Thyroid gland (tissue), 4 donors: ENCODE measurements at regions not wholly inside any gene's neighbourhood (a gene's known extent, or its start where the extent isn't known, plus 50 kb on each side); places are given as distances from the start of the nearest gene placed in this dataset.
"Not testable (repeated sequence)": the region's sequence is repeated elsewhere in the genome, so short reads cannot be mapped to it uniquely, and the experiment has no call there.

ENCODE experiments used
- DNase-seq, 2 donors: peaks; one replicate each; pipeline ENCODE4 v3.0.0-alpha.2; 2019
- H3K27ac ChIP-seq, 3 donors: fragments of 200-600 bp; sonication (generic); 1 replicate in 2 of 3; 2 replicates in 1 of 3; pipeline ENCODE4 v1.5.1; 2016 to 2019; ENCODE audit warnings: mild to moderate bottlenecking in 1 of 3, moderate library complexity in 1 of 3
- H3K27me3 ChIP-seq: fragments of 200-600 bp; sonication (generic); one replicate; pipeline ENCODE4 v1.5.1; 2019
- H3K36me3 ChIP-seq, 2 donors: fragments of 200-600 bp; sonication (generic); one replicate each; pipeline ENCODE4 v1.5.1; 2016 to 2019
- H3K4me1 ChIP-seq, 2 donors: fragments of 200-600 bp; sonication (generic); one replicate each; pipeline ENCODE4 v1.5.1; 2017 to 2019
- H3K4me3 ChIP-seq, 3 donors: fragments of 200-600 bp; sonication (generic); replicated peaks in 1 of 3; 1 replicate in 2 of 3; 2 replicates in 1 of 3; pipeline ENCODE4 v1.5.1; 2016; ENCODE audit warnings: mild to moderate bottlenecking in 1 of 3
- H3K9me3 ChIP-seq: fragments of 200-600 bp; sonication (generic); one replicate; pipeline ENCODE4 v1.5.1; 2017
- CTCF ChIP-seq, 6 experiments: fragments of 200-600 bp in 3 of 6; fragments of 450-650 bp in 3 of 6; sonication (generic) in 3 of 6; IDR thresholded peaks; one replicate each; pipeline ENCODE4 v1.5.1; 2016 to 2019; ENCODE audit warnings: antibody characterized with exemption in 6 of 6, mild to moderate bottlenecking in 2 of 6, inconsistent platforms in 1 of 6, moderate library complexity in 1 of 6
- POLR2A ChIP-seq, 2 donors: fragments of 450-650 bp; IDR thresholded peaks; one replicate each; pipeline ENCODE4 v1.6.1; 2017; ENCODE audit warnings: antibody characterized with exemption in 2 of 2, mild to moderate bottlenecking in 2 of 2, moderate library complexity in 1 of 2
- WGBS, 2 donors: methylation state at CpG; one replicate each; pipeline ENCODE4 v1.1.5; 2017; 5-methylcytosine and 5-hydroxymethylcytosine counted together
- intact Hi-C: fragments of 100-400 bp; cut with DNase I; formaldehyde crosslinking; loops from one replicate; pipeline ENCODE4 v1.15.1; 2023

GRCh38 chr9:97771641-97772040 is 74.5 kb upstream of the XPA start:
- Histone ChIP-seq H3K9me3 (no peaks in the 10 kb centered on the region), H3K4me1 (peaks cover 48 to 61% of the 10 kb centered on the region in 2 donors), H3K36me3 (no peaks in the 10 kb centered on the region), H3K4me3 (no peak overlapping the region), H3K27me3 (no peaks in the 10 kb centered on the region), H3K27ac (peak overlapping the region in 2 of 3 donors; percentile 72 to 84)
- DNase-seq: no peak
- TF ChIP-seq POLR2A (IDR thresholded peaks at IDR 0.05) (no peak), CTCF (IDR thresholded peaks at IDR 0.05) (no peak)
- intact Hi-C loops: no loop called here
- WGBS, 2 donors: 90 to 94% methylated on average over 3 of the region's 3 CpGs

GRCh38 chr9:97772145-97772544 is 75.0 kb upstream of the XPA start:
- no peak for TF ChIP-seq CTCF (IDR thresholded peaks at IDR 0.05)
- no peak for TF ChIP-seq POLR2A (IDR thresholded peaks at IDR 0.05)
- Histone ChIP-seq H3K4me3 (no peak overlapping the region), H3K36me3 (no peaks in the 10 kb centered on the region), H3K4me1 (peaks cover 48 to 61% of the 10 kb centered on the region in 2 donors), H3K27ac (peak overlapping the region in 2 of 3 donors; percentile 72 to 84), H3K27me3 (no peaks in the 10 kb centered on the region), H3K9me3 (no peaks in the 10 kb centered on the region)
- WGBS, 2 donors: 50 to 52% methylated on average over 4 of the region's 4 CpGs
- no peak for DNase-seq
- intact Hi-C loops: no loop called here

- H3K27ac ChIP-seq: peak overlapping the region in 2 of 3 donors; percentile 72 to 84
- no peak for TF ChIP-seq POLR2A (IDR thresholded peaks at IDR 0.05)
- no peaks in the 10 kb centered on the region for H3K27me3 ChIP-seq
- 82 to 85% methylated on average over 3 of the region's 3 CpGs for WGBS, 2 donors
- H3K4me1 ChIP-seq: peaks cover 48 to 61% of the 10 kb centered on the region in 2 donors
- H3K9me3 ChIP-seq: no peaks in the 10 kb centered on the region
- DNase-seq: no peak
- intact Hi-C loops: no loop called here
- H3K36me3 ChIP-seq: no peaks in the 10 kb centered on the region
- no peak overlapping the region for H3K4me3 ChIP-seq
These were observed 76.0 kb upstream of the XPA start for GRCh38 chr9:97773091-97773490.

GRCh38 chr9:97773723-97774122 is 76.6 kb upstream of the XPA start:
- intact Hi-C loops: no loop called here
- H3K9me3 ChIP-seq: no peaks in the 10 kb centered on the region
- no peak overlapping the region for H3K4me3 ChIP-seq
- 21 to 26% methylated on average over 3 of the region's 3 CpGs for WGBS, 2 donors
- peak overlapping the region in 2 of 3 donors; percentile 72 to 84 for H3K27ac ChIP-seq
- no peaks in the 10 kb centered on the region for H3K36me3 ChIP-seq
- no peaks in the 10 kb centered on the region for H3K27me3 ChIP-seq
- peaks cover 43 to 56% of the 10 kb centered on the region in 2 donors for H3K4me1 ChIP-seq
- DNase-seq: peak; percentile 70 to 78
- TF ChIP-seq CTCF (IDR thresholded peaks at IDR 0.05) (no peak), POLR2A (IDR thresholded peaks at IDR 0.05) (no peak)

- H3K27me3 ChIP-seq: no peaks in the 10 kb centered on the region
- H3K4me3 ChIP-seq: no peak overlapping the region
- no peaks in the 10 kb centered on the region for H3K9me3 ChIP-seq
- no peak for DNase-seq
- intact Hi-C loops: no loop called here
- H3K36me3 ChIP-seq: peaks cover 0 to 2% of the 10 kb centered on the region in 2 donors
- peak overlapping the region in 2 of 3 donors; percentile 72 to 84 for H3K27ac ChIP-seq
- H3K4me1 ChIP-seq: peaks cover 34 to 47% of the 10 kb centered on the region in 2 donors
- TF ChIP-seq CTCF (IDR thresholded peaks at IDR 0.05) (no peak), POLR2A (IDR thresholded peaks at IDR 0.05) (no peak)
- WGBS, 2 donors: 79 to 80% methylated on average over 3 of the region's 3 CpGs
These were observed 77.5 kb upstream of the XPA start for GRCh38 chr9:97774673-97775072.

- H3K4me3 ChIP-seq, H3K9me3 ChIP-seq, DNase-seq, intact Hi-C loops, H3K27ac ChIP-seq, H3K27me3 ChIP-seq, H3K36me3 ChIP-seq: not testable (repeated sequence)
- 92 to 95% methylated on average over 2 of the region's 2 CpGs for WGBS, 2 donors
- peaks cover 31 to 35% of the 10 kb centered on the region in 2 donors for H3K4me1 ChIP-seq
These were observed 74.3 kb upstream of the FOXE1 start for GRCh38 chr9:97778740-97779139.
